OCI-LY3 (cell line): ENCODE measurements at regions not wholly inside any gene's neighbourhood (a gene's known extent, or its start where the extent isn't known, plus 50 kb on each side); places are given as distances from the start of the nearest gene placed in this dataset.

ENCODE experiments used
- CTCF ChIP-seq: fragments of 200-600, 300-600 bp; sonication (generic); IDR thresholded peaks from 2 replicates; pipeline ENCODE4 v1.5.1; 2014; ENCODE audit warnings: antibody characterized with exemption, low read length, low read depth
- EZH2phosphoT487 ChIP-seq: fragments of 200-600 bp; shearing (Covaris generic); IDR thresholded peaks from 2 replicates; pipeline ENCODE4 v1.6.1; 2018; ENCODE audit warnings: antibody characterized with exemption, mixed run types, low read depth

GRCh38 chr18:22695674-22696073, 237.5 kb upstream of the RBBP8 start:
- TF ChIP-seq CTCF (no peak), EZH2phosphoT487 (no peak)
